ENCODE measurements at regions not wholly inside any gene's neighbourhood (a gene's known extent, or its start where the extent isn't known, plus 50 kb on each side); places are given as distances from the start of the nearest gene placed in this dataset.

GRCh38 chr18:53798516-53798915, 426.0 kb downstream of the MBD2 start:
- H3K36me3 Mint-ChIP-seq: no peaks in the 10 kb centered on the region
- DNase-seq (ENCODE audit: low spot score in 2 of 2) (no peak), ATAC-seq (no peak)
- H3K27ac Mint-ChIP-seq: no peak overlapping the region
- peaks cover 4 to 10% of the 10 kb centered on the region in 2 donors for H3K9me3 Mint-ChIP-seq

- ATAC-seq: no peak
- no peak overlapping the region for H3K27ac Mint-ChIP-seq
- DNase-seq (ENCODE audit: low spot score in 2 of 2): no peak
- no peaks in the 10 kb centered on the region for H3K36me3 Mint-ChIP-seq
- peaks cover 7 to 10% of the 10 kb centered on the region in 2 donors for H3K9me3 Mint-ChIP-seq
Observed at GRCh38 chr18:53797998-53798495, 426.4 kb downstream of the MBD2 start.

- peaks cover 12 to 15% of the 10 kb centered on the region in 2 donors for H3K9me3 Mint-ChIP-seq
- peak; percentile 37 to 74 for ATAC-seq
- H3K36me3 Mint-ChIP-seq: no peaks in the 10 kb centered on the region
- no peak overlapping the region for H3K27ac Mint-ChIP-seq
- DNase-seq (ENCODE audit: low spot score in 2 of 2): no peak
Observed at GRCh38 chr18:53796040-53796729, 428.3 kb downstream of the MBD2 start.

GRCh38 chr18:53795610-53796009, 428.9 kb downstream of the MBD2 start:
- no peaks in the 10 kb centered on the region for H3K36me3 Mint-ChIP-seq
- no peak for DNase-seq (ENCODE audit: low spot score in 2 of 2)

GRCh38 chr18:53795061-53795460, 429.4 kb downstream of the MBD2 start:
- ATAC-seq (no peak), DNase-seq (ENCODE audit: low spot score in 2 of 2) (no peak)
- Mint-ChIP-seq H3K9me3 (peaks cover 10 to 12% of the 10 kb centered on the region in 2 donors), H3K36me3 (no peaks in the 10 kb centered on the region), H3K27ac (no peak overlapping the region)

More at GRCh38 chr18:53795610-53796009, 428.9 kb downstream of the MBD2 start:
- no peak for ATAC-seq
- H3K27ac Mint-ChIP-seq: no peak overlapping the region
- peaks cover 10 to 12% of the 10 kb centered on the region in 2 donors for H3K9me3 Mint-ChIP-seq

- H3K36me3 Mint-ChIP-seq: no peaks in the 10 kb centered on the region
- peaks cover 10 to 12% of the 10 kb centered on the region in 2 donors for H3K9me3 Mint-ChIP-seq
- ATAC-seq: no peak
- DNase-seq (ENCODE audit: low spot score in 2 of 2): no peak
- H3K27ac Mint-ChIP-seq: no peak overlapping the region
Observed at GRCh38 chr18:53792762-53793161, 431.7 kb downstream of the MBD2 start.

GRCh38 chr18:53790786-53791185, 433.7 kb downstream of the MBD2 start:
- peaks cover 10 to 15% of the 10 kb centered on the region in 2 donors for H3K9me3 Mint-ChIP-seq
- ATAC-seq (no peak), DNase-seq (ENCODE audit: low spot score in 2 of 2) (no peak)
- no peaks in the 10 kb centered on the region for H3K36me3 Mint-ChIP-seq
- no peak overlapping the region for H3K27ac Mint-ChIP-seq

GRCh38 chr18:53789376-53790247, 434.9 kb downstream of the MBD2 start:
- H3K27ac Mint-ChIP-seq: no peak overlapping the region
- DNase-seq (ENCODE audit: low spot score in 2 of 2) (no peak), ATAC-seq (no peak)
- no peaks in the 10 kb centered on the region for H3K36me3 Mint-ChIP-seq
- peaks cover 9 to 11% of the 10 kb centered on the region in 2 donors for H3K9me3 Mint-ChIP-seq

- Mint-ChIP-seq H3K27ac (no peak overlapping the region), H3K36me3 (no peaks in the 10 kb centered on the region), H3K9me3 (peaks cover 4 to 10% of the 10 kb centered on the region in 2 donors)
- ATAC-seq: no peak
- DNase-seq (ENCODE audit: low spot score in 2 of 2): no peak
Observed at GRCh38 chr18:53785811-53786210, 438.7 kb downstream of the MBD2 start.

GRCh38 chr18:53784253-53784652, 440.2 kb downstream of the MBD2 start:
- Mint-ChIP-seq H3K9me3 (peaks cover 9 to 17% of the 10 kb centered on the region in 2 donors), H3K27ac (no peak overlapping the region), H3K36me3 (no peaks in the 10 kb centered on the region)
- ATAC-seq (no peak), DNase-seq (ENCODE audit: low spot score in 2 of 2) (no peak)

- ATAC-seq: no peak
Observed at GRCh38 chr18:53780666-53781065, 443.8 kb downstream of the MBD2 start.

GRCh38 chr18:53772293-53772692, 452.2 kb downstream of the MBD2 start:
- DNase-seq (ENCODE audit: low spot score in 2 of 2) (no peak), ATAC-seq (no peak)
- H3K27ac Mint-ChIP-seq: no peak overlapping the region

More at GRCh38 chr18:53780666-53781065, 443.8 kb downstream of the MBD2 start:
- H3K9me3 Mint-ChIP-seq: peaks cover 9 to 22% of the 10 kb centered on the region in 2 donors
- no peak for DNase-seq (ENCODE audit: low spot score in 2 of 2)
- H3K36me3 Mint-ChIP-seq: no peaks in the 10 kb centered on the region
- no peak overlapping the region for H3K27ac Mint-ChIP-seq

GRCh38 chr18:53771664-53772063, 452.8 kb downstream of the MBD2 start:
- no peak for DNase-seq (ENCODE audit: low spot score in 2 of 2)
- H3K9me3 Mint-ChIP-seq: peaks cover 0 to 41% of the 10 kb centered on the region in 2 donors
- H3K27ac Mint-ChIP-seq: no peak overlapping the region

More at GRCh38 chr18:53772293-53772692, 452.2 kb downstream of the MBD2 start:
- peaks cover 0 to 40% of the 10 kb centered on the region in 2 donors for H3K9me3 Mint-ChIP-seq
- no peaks in the 10 kb centered on the region for H3K36me3 Mint-ChIP-seq

GRCh38 chr18:53765211-53765610, 459.3 kb downstream of the MBD2 start:
- no peak for DNase-seq (ENCODE audit: low spot score in 2 of 2)
- Mint-ChIP-seq H3K27ac (no peak overlapping the region), H3K9me3 (peaks cover 7 to 35% of the 10 kb centered on the region in 2 donors), H3K36me3 (no peaks in the 10 kb centered on the region)
- ATAC-seq: no peak

More at GRCh38 chr18:53771664-53772063, 452.8 kb downstream of the MBD2 start:
- no peak for ATAC-seq
- H3K36me3 Mint-ChIP-seq: no peaks in the 10 kb centered on the region

GRCh38 chr18:53764086-53764485, 460.4 kb downstream of the MBD2 start:
- ATAC-seq: no peak

GRCh38 chr18:53757328-53757727, 467.1 kb downstream of the MBD2 start:
- DNase-seq (ENCODE audit: low spot score in 2 of 2): no peak
- ATAC-seq: no peak
- peaks cover 11 to 20% of the 10 kb centered on the region in 2 donors for H3K9me3 Mint-ChIP-seq
- no peak overlapping the region for H3K27ac Mint-ChIP-seq
- no peaks in the 10 kb centered on the region for H3K36me3 Mint-ChIP-seq

More at GRCh38 chr18:53764086-53764485, 460.4 kb downstream of the MBD2 start:
- Mint-ChIP-seq H3K27ac (no peak overlapping the region), H3K9me3 (peaks cover 8 to 38% of the 10 kb centered on the region in 2 donors), H3K36me3 (no peaks in the 10 kb centered on the region)
- no peak for DNase-seq (ENCODE audit: low spot score in 2 of 2)

GRCh38 chr18:53756610-53756972, 467.9 kb downstream of the MBD2 start:
- no peak for ATAC-seq

More at GRCh38 chr18:53756610-53756972, 467.9 kb downstream of the MBD2 start:
- no peak for DNase-seq (ENCODE audit: low spot score in 2 of 2)
- no peaks in the 10 kb centered on the region for H3K36me3 Mint-ChIP-seq
- peaks cover 10 to 18% of the 10 kb centered on the region in 2 donors for H3K9me3 Mint-ChIP-seq
- H3K27ac Mint-ChIP-seq: no peak overlapping the region

Measured in activated naive CD4-positive, alpha-beta T cell treated with anti-CD3 and anti-CD28 coated beads, Interleukin-2, amount 50 U/mL, for 72 hours (primary cell).